IPS-18c (cell line): ENCODE measurements at regions not wholly inside any gene's neighbourhood (a gene's known extent, or its start where the extent isn't known, plus 50 kb on each side); places are given as distances from the start of the nearest gene placed in this dataset.

Experiments
- H3K4me3 ChIP-seq: 2 replicates; pipeline ENCODE4 v1.7.0; 2013; ENCODE audit warnings: low read depth, mild to moderate bottlenecking, low read length, moderate library complexity; ENCODE audit not compliant: insufficient read depth
- H3K9me3 ChIP-seq: one replicate; pipeline ENCODE4 v1.6.1; 2013; ENCODE audit warnings: mild to moderate bottlenecking, low read length, moderate library complexity; ENCODE audit not compliant: control insufficient read depth, insufficient read depth

- Histone ChIP-seq H3K9me3 (no peaks in the 10 kb centered on the region), H3K4me3 (no peak overlapping the region)
Observed at GRCh38 chr14:62133776-62134550, 371.7 kb downstream of the SNAPC1 start.

GRCh38 chr14:62138593-62138992 is 376.4 kb downstream of the SNAPC1 start:
- Histone ChIP-seq H3K9me3 (no peaks in the 10 kb centered on the region), H3K4me3 (no peak overlapping the region)

GRCh38 chr14:62141139-62141538 is 378.9 kb downstream of the SNAPC1 start:
- H3K4me3 ChIP-seq = no peak overlapping the region
- no peaks in the 10 kb centered on the region for H3K9me3 ChIP-seq

- Histone ChIP-seq H3K9me3 (no peaks in the 10 kb centered on the region), H3K4me3 (no peak overlapping the region)
Observed at GRCh38 chr14:62143245-62143644, 381.0 kb downstream of the SNAPC1 start.

GRCh38 chr14:62144863-62145262 is 382.6 kb downstream of the SNAPC1 start:
- H3K9me3 ChIP-seq = no peaks in the 10 kb centered on the region
- H3K4me3 ChIP-seq = no peak overlapping the region

- Histone ChIP-seq H3K9me3 (no peaks in the 10 kb centered on the region), H3K4me3 (no peak overlapping the region)
Observed at GRCh38 chr14:62146030-62146429, 383.8 kb downstream of the SNAPC1 start.

- no peaks in the 10 kb centered on the region for H3K9me3 ChIP-seq
Observed at GRCh38 chr14:62156052-62156451, 393.8 kb downstream of the SNAPC1 start.

GRCh38 chr14:62158779-62159178 is 396.6 kb downstream of the SNAPC1 start:
- no peaks in the 10 kb centered on the region for H3K9me3 ChIP-seq
- no peak overlapping the region for H3K4me3 ChIP-seq

More at GRCh38 chr14:62156052-62156451, 393.8 kb downstream of the SNAPC1 start:
- H3K4me3 ChIP-seq = no peak overlapping the region

- Histone ChIP-seq H3K9me3 (no peaks in the 10 kb centered on the region), H3K4me3 (no peak overlapping the region)
Observed at GRCh38 chr14:62159314-62159713, 397.1 kb downstream of the SNAPC1 start.

- Histone ChIP-seq H3K9me3 (no peaks in the 10 kb centered on the region), H3K4me3 (no peak overlapping the region)
Observed at GRCh38 chr14:62162998-62163589, 400.9 kb downstream of the SNAPC1 start.

GRCh38 chr14:62168564-62169155 is 406.4 kb downstream of the SNAPC1 start:
- Histone ChIP-seq H3K4me3 (no peak overlapping the region), H3K9me3 (no peaks in the 10 kb centered on the region)

GRCh38 chr14:62179367-62180018 is 417.3 kb downstream of the SNAPC1 start:
- Histone ChIP-seq H3K9me3 (no peaks in the 10 kb centered on the region), H3K4me3 (no peak overlapping the region)

- H3K9me3 ChIP-seq = no peaks in the 10 kb centered on the region
- no peak overlapping the region for H3K4me3 ChIP-seq
Observed at GRCh38 chr14:62181591-62181990, 419.4 kb downstream of the SNAPC1 start.

GRCh38 chr14:62185078-62185477 is 422.9 kb downstream of the SNAPC1 start:
- H3K9me3 ChIP-seq = no peaks in the 10 kb centered on the region
- no peak overlapping the region for H3K4me3 ChIP-seq

- Histone ChIP-seq H3K9me3 (no peaks in the 10 kb centered on the region), H3K4me3 (no peak overlapping the region)
Observed at GRCh38 chr14:62187265-62187664, 425.0 kb downstream of the SNAPC1 start.

GRCh38 chr14:62189698-62190097 is 427.5 kb downstream of the SNAPC1 start:
- Histone ChIP-seq H3K9me3 (no peaks in the 10 kb centered on the region), H3K4me3 (no peak overlapping the region)

- Histone ChIP-seq H3K4me3 (no peak overlapping the region), H3K9me3 (no peaks in the 10 kb centered on the region)
Observed at GRCh38 chr14:62206456-62206855, 444.2 kb downstream of the SNAPC1 start.
